HG03342 (cell line): ENCODE measurements at regions not wholly inside any gene's neighbourhood (a gene's known extent, or its start where the extent isn't known, plus 50 kb on each side); places are given as distances from the start of the nearest gene placed in this dataset.
"Not testable (repeated sequence)": the region's sequence is repeated elsewhere in the genome, so short reads cannot be mapped to it uniquely, and the experiment has no call there.

Experiments used
- ATAC-seq: cut with Tn5 transposase; IDR thresholded peaks from one replicate; pipeline ENCODE4 v1.9.1; 2021; ENCODE audit warnings: mild to moderate bottlenecking, moderate library complexity; ENCODE audit not compliant: unreplicated experiment

- peak; percentile 92 for ATAC-seq
Measured at GRCh38 chr7:81839708-81840369, 70.0 kb upstream of the HGF start.

- ATAC-seq, result no peak
Measured at GRCh38 chr7:81833401-81833800, 63.6 kb upstream of the HGF start.

- no peak for ATAC-seq
Measured at GRCh38 chr7:81831883-81832282, 62.0 kb upstream of the HGF start.

GRCh38 chr7:81829511-81829910, 59.7 kb upstream of the HGF start:
- not testable (repeated sequence) for ATAC-seq

- ATAC-seq, result no peak
Measured at GRCh38 chr7:81822811-81823210, 53.0 kb upstream of the HGF start.

- ATAC-seq, result no peak
Measured at GRCh38 chr7:81819861-81820260, 50.0 kb upstream of the HGF start.
